Amniotic stem cell (primary cell): ENCODE measurements at regions not wholly inside any gene's neighbourhood (a gene's known extent, or its start where the extent isn't known, plus 50 kb on each side); places are given as distances from the start of the nearest gene placed in this dataset.

Source experiments
- DNase-seq: peaks from one replicate; lab custom pipeline; 2025; lab: John Stamatoyannopoulos, UW

DNA sequence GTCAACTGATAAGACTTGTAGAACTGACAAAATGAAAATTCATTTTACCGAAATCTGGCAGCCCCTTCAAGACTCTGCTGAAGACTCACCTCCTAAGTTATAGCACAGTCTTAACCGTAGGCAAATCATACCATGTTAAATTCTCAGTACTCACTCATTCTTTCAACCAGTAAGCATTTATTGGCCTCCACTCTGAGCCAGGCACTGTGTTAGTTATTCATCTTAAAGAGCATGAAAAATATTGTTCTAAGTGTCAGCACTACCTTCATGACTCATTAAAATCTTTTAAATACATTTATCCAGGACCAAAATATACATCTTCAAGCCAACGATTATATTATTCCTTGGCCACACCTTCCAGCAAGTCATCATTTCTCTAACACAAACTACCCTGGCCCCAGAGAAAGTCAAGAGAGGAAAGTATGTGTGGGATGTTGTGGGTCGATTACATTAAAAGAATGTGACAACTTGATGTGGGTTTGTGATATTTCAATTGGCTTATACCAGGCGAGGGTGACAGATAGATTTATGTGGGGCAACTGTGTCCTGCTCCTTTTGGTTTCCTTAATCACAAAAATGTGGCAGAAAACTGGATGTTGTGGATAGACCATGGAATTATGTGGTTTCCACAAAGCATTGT is 55.0 kb downstream of the TMEM30B start:
- no peak for DNase-seq

DNA sequence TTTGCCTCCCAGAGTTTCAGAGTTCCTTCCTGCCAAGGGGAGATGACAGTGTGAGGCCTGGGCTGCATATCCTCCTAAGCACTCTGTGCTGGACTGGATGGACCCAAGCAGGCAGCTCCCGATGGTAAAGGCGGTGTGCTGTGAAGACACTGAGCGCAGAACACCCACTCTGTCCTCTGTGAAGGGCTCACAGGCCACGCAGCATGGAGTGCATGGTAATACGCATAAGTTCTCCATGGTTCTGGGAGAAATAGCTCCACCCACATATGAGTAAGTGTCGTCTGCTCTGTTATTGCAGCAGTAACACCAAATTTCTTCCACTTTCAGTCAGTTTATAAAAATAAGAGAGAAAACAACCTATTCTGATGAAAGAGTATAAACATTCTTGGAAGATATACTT is 55.8 kb downstream of the TMEM30B start:
- no peak for DNase-seq

DNA sequence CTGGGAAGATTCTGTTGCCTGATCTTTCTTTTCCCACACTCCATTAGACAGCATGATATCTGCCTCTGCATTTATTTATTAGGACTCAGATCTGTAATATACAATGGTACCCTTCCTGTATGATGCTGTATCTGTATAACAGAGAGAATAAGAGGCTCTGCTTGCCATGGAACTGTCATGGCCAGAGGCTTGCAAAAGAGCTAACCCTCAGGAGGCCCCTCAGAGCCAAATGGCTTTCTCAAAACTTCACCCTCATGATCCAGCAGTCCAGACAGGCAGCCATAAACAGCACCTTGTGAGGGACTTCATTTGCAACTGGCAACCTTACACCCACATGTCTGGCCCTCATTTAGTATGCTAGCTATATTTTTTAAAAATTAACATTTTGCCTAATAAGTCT is 57.6 kb downstream of the TMEM30B start:
- DNase-seq, result no peak

DNA sequence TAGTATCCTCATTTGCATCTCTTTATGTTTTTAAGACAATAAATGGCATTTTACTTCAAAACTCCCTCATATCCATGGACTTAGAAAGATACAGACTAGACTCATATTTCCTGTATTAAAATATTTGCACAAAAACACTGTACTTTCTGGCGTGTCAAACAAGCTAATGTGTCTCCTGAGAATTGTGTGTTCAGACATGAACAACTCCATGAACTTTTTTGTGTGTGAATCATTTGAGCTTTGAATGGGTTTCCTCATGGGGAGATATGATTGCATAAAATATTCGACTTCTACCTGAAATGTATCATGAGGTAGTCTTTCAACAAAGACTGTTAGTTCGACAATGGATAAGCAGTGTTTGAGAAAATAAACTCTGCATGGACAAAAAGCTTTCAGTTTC is 58.8 kb downstream of the TMEM30B start:
- DNase-seq, result no peak

DNA sequence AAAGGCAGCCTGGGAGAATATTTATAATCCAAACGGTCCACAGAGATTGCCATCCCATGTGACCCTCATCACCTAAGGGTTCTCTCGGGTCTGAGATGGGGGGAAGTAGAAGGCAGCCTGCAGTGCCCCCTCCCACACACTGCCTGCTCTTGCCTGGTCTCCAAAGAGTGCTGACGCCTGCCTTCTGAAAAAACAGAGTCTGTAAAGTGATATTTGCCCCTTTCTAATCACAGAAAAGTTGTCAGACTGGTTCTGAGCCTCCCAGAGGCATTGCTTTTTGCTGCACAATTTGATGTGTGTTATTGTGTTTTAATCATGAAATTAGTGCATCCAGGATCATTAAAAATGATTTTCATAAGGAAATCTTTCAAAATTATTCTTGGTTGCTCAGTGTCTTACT is 59.2 kb downstream of the TMEM30B start:
- DNase-seq, result no peak

DNA sequence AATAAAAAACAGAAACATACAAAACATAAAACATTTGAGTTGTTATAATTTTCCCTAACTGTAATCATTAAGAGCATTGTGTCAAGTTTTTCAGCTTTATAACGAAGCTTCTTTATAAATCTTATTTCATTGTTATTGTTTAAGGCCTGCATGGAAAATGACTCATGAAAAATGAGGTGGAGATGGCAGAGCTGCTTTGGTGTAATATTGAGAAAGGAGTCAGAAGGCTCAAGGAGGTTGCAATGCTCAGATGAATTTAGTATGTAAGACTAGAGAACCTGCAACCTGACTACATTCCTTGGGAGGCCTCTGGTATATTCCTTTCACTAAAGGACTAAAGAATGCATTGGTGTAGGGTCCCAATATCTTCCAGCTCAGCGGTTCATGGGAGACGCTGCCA is 61.5 kb downstream of the TMEM30B start:
- DNase-seq, result no peak

DNA sequence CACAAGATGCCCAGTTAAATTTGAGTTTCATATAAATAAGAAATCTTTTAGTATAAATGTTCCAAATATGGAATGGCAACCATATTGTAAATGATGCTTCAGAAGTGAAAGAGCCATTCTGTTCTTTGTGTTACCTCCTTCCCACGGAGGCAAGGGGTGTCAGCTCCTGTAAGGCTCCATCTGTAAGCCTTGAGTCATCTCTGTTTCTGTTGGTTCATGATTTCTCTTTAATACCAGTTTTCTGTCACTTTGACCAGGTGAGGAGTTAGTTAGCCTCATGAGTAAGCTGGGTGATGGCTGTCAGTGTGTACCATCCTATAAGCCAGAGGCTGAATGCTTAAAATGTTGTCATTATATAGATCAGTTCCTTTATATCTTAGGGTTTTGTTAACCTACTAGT is 61.9 kb downstream of the TMEM30B start:
- DNase-seq, result no peak

DNA sequence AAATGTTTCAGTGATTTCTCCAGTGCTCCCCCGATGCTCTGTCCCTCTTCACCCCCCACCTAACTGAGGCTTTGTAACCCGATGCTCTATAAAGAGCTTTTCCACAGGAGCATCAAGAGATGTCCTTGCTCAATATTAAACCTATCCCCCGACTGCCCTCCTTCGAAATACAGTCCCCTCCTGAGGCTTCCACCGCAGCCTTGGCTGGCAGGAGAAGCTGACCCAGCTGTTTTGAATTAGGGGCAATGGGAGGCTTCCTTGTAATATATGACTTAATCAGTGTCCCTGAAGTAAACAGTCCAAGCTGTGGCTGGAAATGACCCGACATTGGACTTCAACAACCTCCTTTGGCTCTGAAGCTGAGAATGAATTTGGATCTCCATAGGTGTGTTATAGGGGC is 62.4 kb downstream of the TMEM30B start:
- no peak for DNase-seq

DNA sequence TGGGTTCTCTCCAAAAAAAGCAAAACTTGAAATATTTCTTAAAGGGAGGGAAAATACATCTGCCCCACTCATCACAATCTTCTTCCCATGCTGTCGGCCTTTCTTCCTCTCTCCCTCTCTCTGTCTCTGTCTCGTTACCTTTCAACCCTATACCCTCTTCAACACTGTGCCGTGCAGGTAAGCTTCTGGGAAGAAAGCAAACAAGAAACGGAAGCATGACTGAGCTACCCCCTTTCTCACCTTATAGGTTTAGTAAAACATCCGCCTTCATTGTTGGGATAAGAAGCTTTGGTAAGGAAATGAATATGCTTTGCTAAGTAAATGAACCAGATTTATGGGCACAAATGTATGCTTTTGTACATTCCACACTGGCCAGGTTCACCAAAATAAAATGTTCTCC is 63.0 kb downstream of the TMEM30B start:
- no peak for DNase-seq

DNA sequence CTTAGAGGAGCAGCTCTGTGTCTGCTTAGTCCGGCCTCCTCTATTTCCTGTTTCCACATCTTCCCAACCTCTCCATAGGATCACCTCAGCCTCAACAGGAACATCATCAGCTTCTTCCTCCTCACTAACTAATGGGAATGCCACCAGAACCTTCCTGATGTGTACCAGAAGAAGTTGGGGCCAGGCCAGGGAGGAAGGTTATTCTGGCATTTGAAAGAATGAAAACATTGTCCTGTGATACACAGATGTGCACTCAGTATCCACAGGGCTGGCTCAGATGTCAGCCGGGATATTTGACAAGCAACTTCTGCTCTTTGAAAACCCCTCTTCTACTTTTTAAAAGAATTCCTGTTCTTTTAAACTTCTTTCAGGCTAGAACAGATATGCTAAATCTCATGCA is 63.6 kb downstream of the TMEM30B start:
- no peak for DNase-seq

DNA sequence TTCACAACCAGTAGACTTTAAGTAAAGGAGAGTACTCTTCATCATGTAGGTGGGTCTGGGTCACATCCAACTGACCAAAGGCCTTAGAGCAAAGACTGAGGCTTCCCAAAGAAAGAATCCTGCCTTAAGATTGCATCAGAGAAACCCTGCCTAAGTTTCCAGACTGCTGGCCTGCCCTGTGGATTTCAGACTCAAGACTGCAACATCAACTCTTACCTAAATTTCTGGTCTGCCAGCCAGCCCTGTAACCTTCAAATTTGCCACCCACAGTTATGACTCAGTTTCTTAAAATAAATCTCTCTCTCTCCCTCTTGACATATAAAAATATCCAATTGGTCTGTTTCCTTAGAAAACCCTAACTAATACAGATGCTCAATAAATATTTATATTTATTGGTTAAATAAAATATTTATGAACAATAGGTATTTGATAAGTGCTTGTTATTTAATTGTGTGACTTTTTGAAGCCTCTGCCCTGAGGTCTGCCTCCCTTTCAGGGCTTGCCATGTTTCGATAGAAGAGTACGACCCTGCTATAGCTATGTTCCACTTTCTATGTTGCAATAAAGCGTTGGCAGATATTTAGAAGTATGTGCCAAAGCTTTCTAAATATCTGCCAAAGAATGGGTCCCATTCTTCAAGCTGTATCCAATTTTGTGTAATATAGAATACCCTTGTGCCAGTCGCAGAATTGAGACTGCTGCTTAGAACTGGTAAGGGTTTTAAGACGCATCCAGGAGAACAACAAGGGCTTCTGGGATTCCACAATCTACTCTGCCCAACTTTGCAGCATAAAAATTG is 65.7 kb downstream of the TMEM30B start:
- no peak for DNase-seq

DNA sequence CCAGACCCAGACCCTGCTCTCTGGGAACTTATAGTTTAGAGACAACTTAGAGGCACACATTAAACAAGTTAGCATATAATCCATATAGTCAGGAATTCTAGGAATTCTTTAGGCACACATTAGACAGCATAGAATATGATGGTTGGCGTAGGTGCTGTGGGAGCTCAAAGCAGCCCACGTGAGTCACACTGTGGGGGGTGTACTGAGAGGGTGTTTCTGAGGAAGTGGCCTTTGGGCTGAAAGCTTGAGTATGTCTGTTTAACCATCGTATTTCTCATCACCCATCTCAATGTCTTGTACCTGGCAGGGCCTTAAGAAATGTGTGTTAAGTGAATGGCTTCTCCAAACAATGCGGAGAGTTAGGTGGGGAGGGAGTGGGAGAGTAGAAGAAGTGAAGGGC is 67.2 kb downstream of the TMEM30B start:
- no peak for DNase-seq

DNA sequence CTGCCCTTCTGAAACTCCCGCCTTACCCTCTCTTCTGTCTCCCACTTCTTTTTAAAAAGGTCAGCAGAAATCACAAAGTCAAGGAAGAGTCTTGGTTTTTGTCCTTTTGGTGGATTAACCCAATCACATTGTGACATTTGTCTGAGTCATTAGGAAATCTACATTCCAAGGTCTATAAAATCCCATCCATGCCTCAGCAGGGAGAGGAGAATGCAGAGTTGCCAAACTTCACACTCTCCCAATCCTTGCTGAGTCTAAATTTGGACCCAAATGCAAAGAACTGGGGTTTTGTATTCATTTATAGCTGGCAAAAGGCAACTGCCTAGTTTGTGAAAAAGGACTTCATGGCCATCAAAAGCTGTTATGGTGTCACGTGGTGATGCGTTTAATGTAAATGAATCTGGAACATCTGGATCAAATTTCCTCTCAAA is 67.9 kb downstream of the TMEM30B start:
- no peak for DNase-seq

DNA sequence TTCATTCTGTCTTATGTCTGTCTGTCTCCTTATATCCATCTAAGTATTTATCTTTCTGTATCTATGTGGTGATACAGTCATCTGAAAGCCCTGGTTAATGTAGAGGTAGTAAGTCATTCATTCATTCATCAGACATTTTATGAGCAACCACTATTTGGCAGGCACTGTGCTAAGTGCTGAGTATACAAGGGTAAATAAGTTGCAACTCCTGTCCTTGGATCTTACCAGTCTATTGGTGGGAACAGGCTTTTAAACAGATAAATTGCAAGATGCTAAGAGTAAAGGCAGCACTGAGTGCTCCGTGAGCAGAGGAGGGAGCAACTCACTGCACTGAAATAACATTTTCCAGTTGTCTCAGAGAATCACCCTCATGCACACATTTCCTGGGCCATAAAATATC is 68.6 kb downstream of the TMEM30B start:
- DNase-seq, result no peak

DNA sequence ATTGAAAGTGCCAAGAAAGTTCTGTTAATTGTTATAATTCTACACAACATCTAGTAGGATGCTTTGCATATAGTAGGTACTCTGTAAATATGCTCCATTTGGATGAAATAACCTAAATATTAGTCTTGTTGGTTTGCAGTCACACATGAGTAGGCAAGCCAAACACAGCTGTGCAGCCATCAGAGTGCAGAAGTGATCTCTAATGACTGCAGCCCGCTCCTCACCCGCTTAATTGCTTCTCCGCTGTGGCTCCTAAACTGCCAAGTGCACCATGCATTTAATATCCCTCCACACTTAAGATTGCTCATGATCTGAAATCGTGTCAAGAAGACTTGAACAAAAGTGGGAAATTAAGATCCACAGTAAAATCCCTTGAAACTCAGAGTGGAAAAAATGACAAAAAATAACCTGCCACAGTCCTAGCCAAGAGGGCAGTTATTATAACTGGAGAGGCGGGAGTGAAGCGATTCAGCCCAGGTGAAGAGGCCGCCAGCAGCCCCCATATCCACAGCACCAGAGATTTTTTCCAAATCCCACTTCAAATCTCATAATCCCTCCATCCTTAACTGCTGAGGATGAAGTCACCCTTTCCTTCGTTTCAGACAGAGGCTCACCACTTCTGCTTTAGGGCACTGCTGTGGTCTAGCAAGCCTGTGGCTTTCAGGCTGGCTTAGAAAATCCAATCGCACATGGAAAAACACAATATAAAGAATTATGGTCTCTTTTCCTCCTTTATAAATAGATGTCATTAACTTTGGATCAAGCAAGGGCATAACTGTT is 69.5 kb downstream of the TMEM30B start:
- no peak for DNase-seq

DNA sequence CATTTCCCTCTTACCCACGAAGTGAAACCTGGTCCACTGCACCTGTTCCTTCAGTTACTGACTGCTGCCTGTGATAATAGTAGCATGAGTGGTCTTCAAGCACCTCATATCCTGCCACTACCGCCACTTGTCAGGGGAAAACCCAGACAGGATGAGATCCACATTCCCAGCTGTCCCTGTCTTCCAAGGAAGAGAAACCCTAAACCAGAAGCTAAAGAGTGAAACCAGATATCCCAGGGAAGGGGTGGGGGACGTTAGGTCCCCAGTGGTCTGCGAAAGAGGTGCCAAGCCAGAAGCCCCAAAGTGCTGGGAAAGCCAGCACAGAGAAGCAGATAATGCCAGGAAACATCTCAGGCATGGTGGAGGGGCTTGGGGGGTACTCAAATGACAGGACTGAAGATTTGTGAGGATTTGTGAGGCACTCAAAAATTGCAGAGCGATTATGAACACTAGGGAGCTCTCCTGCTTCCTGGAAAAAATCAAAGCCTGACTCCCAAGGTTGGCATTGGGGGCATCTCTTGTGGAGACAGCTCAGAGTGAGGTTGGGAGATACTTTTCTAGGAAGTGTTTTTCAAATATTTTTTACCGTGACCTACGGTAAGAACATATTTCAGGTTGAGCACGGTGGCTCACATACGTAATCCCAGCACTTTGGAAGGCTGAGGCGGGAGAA is 77.9 kb downstream of the TMEM30B start:
- no peak for DNase-seq

DNA sequence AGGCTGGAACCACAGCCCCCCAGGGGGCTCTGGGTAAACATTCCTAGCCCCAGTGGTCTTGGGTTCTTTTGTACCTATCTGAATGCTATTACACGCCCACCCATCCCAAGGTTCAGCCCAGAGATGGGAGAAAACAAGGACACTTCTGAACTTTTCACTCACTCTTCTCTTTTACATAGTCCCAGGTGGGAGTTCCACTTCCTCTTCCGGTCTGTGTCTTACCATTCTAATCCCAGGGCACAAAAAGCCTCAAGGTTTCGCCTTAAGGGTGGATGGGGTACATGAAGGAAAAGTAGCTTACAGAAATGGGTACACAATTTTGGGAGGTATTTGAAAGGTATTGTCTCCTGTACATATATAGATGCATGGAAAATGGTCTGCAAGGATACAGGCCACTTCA is 79.0 kb downstream of the TMEM30B start:
- DNase-seq, result no peak

DNA sequence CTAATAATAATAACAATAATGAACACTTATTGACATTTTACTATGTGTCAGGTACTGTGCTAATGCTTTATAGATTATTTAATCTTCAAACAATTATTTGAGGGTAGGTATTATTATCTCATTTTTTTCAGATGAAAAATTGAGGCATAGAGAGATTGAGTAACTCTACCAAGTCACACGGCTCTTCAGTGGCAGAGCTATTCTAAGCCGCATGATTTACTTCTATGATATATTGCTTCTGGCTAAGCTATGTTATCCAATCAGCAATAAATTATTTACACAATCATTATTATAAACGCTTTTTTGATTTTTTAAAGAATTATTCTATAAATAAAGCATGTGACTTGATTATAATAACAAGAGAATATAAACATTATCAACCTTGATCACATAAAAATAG is 80.0 kb downstream of the TMEM30B start:
- DNase-seq, result no peak

DNA sequence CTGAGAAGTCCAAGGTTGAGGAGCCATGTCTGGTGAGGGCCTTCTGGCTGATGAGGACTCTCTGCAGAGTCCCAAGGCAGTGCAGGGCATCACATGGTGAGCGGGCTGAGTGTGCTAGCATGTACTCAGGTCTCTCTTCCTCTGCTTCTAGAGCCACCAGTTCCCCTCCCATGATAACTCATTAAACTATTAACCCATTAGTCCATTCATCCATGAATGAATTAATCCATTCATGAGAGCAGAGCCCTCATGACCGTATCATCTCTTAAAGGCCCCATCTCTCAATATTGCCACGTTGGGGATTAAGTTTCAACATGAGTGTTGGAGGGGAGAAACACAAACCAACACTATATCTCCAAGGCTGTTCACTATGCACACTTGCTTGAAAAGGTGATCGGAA is 83.7 kb downstream of the TMEM30B start:
- DNase-seq, result no peak

DNA sequence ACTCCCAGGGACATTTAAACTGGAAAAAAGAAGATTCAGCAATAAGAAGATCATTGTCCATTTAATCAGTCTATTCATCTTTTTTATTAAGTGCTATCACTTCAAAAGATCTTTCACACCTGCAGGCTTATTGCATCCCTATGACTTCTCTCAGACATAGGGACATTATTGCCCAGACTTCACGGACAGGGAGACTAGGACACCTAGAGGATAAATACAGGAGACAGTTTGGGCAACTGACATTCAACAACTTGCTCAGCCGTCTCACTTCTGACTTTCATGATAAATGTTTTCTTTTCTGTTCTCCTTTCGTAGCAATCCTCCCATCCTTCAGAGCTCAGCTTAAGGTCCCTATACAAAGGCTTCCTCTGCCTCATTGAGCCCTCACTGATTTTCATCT is 84.3 kb downstream of the TMEM30B start:
- no peak for DNase-seq

DNA sequence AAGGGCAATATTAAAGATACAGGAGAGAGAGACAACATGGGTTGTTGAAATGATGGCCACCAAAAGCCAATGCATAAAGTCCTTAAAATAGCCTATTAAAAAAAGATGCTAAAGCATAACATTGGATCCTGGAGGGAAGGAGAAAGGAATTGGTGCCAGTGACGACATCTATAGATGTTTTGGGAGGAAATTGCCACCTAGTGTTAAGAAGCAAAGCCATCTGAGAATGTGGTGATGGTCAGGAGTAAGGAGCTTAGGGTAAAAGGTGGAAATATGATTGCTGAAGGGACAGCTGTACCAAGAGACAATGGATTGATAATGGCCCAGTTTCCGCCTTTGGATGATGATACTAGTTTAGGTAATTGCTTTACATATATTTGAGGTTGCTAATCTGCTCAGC is 85.1 kb downstream of the TMEM30B start:
- DNase-seq, result no peak

DNA sequence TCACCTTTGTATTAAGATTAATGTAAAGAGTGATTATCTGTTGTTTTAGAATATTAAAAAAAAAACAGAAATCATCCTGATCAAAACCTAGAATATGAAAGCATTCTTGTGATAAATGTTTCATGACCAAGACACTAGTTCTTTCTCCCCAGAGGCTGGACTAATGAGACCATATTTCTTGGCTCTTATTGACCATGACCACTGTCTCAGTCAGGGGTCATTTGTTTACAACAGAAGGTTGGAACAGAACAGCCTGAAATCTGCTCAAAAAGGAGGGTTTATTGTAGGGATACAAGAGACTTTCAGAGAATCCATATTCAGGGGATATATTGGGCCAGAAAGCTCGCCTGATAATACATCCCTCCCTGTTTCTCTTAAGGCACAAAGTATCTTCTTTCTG is 87.7 kb downstream of the TMEM30B start:
- no peak for DNase-seq

DNA sequence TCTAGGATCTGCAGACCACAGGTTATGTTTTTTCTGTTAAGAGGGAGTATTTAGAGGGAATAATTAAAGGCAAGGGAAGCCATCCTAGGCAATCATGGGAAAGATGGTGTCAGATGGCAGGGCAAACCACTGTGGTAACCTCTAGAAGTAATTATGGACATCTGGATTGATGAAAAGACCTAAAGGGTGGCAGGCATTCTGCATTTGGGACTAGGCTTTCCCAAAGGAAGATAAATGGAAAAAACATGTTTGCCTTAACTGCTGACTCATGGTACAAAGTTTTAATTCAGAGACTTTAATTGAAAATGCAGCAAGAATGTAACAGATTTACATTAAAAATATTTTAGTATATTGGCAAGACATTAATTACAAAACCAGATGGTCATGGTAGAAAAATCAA is 88.1 kb downstream of the TMEM30B start:
- no peak for DNase-seq
